Calu3 (cell line): ENCODE measurements at regions not wholly inside any gene's neighbourhood (a gene's known extent, or its start where the extent isn't known, plus 50 kb on each side); places are given as distances from the start of the nearest gene placed in this dataset.

ENCODE experiments used
- BruUV-seq: library from RNA; stranded (reverse); fragments of 400-500 nt; replicated peaks from 2 replicates; lab custom pipeline; 2021; lab: Mats Ljungman, UMichigan
- CTCF ChIA-PET: fragments of 300-600 bp; sonication (Branson Sonifier 250); formaldehyde crosslinking; loops from one replicate; lab custom pipeline; 2022; ENCODE audit warnings: antibody characterized with exemption; lab: Charles Lee
- DNase-seq: peaks from one replicate; pipeline ENCODE4 v3.0.0; 2022
- H3K27ac Mint-ChIP-seq: one replicate; pipeline ENCODE4 v1.8.0; 2022; ENCODE audit warnings: mixed read lengths; ENCODE audit not compliant: unreplicated experiment
- H3K27me3 Mint-ChIP-seq: one replicate; pipeline ENCODE4 v1.8.0; 2022; ENCODE audit warnings: mixed read lengths; ENCODE audit not compliant: unreplicated experiment
- H3K36me3 Mint-ChIP-seq: one replicate; pipeline ENCODE4 v1.8.0; 2022; ENCODE audit warnings: mild to moderate bottlenecking, moderate library complexity, mixed read lengths; ENCODE audit not compliant: insufficient read depth, unreplicated experiment
- H3K4me1 Mint-ChIP-seq: one replicate; pipeline ENCODE4 v1.8.0; 2022; ENCODE audit warnings: mild to moderate bottlenecking, low read depth, mixed read lengths; ENCODE audit not compliant: unreplicated experiment
- H3K4me3 Mint-ChIP-seq: one replicate; pipeline ENCODE4 v1.8.0; 2022; ENCODE audit warnings: mild to moderate bottlenecking, low read depth, moderate library complexity, mixed read lengths; ENCODE audit not compliant: unreplicated experiment
- H3K9me3 Mint-ChIP-seq: one replicate; pipeline ENCODE4 v1.8.0; 2022; ENCODE audit warnings: low read depth, mixed read lengths; ENCODE audit not compliant: unreplicated experiment
- intact Hi-C: fragments of 100-400 bp; cut with micrococcal nuclease; formaldehyde crosslinking; loops from one replicate; pipeline ENCODE4 v1.10.0; 2022; ENCODE audit not compliant: unreplicated experiment
- TF ChIP-seq, protein P1 (sequence below): fragments of 200-600 bp; IDR thresholded peaks from one replicate; pipeline ENCODE4 v1.8.0; 2022; ENCODE audit warnings: antibody characterized with exemption; ENCODE audit not compliant: unreplicated experiment

DNA sequence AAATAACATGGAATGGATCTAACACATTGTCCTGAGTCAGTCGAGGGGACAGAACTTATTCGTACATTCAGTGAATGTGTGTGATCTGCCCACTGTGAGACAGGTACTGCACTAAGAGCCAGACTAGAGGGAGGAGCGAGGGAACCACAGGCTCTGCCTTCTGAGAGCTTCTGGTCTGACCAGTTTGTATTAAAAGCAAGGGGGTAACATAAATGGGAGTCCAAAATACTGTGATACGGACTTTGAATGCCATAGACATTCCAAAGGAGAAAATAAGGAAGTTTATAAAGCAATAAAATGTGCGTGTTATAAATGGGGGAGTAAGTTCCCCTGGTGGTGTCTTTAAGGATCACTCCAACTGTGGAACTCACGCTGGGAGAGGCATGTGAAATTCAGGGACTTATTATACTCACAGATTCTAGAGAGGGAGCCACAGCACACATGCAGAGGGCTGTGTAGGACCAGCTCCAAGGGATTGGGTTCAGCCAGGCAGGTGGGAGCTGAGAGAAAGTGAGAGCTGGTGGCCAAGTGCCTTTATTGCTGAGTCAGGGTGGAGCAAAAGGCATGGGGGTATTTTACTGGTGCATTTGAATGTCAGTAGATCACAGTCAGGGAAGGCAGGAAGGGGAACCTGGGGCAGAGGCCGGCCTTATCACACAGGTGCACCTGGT lies 186.5 kb upstream of the WWC1 start:
- BruUV-seq = no TSS peak
- H3K36me3 Mint-ChIP-seq = no peaks in the 10 kb centered on the region
- no peak for DNase-seq
- H3K9me3 Mint-ChIP-seq = no peaks in the 10 kb centered on the region
- TF ChIP-seq, protein P1, sequence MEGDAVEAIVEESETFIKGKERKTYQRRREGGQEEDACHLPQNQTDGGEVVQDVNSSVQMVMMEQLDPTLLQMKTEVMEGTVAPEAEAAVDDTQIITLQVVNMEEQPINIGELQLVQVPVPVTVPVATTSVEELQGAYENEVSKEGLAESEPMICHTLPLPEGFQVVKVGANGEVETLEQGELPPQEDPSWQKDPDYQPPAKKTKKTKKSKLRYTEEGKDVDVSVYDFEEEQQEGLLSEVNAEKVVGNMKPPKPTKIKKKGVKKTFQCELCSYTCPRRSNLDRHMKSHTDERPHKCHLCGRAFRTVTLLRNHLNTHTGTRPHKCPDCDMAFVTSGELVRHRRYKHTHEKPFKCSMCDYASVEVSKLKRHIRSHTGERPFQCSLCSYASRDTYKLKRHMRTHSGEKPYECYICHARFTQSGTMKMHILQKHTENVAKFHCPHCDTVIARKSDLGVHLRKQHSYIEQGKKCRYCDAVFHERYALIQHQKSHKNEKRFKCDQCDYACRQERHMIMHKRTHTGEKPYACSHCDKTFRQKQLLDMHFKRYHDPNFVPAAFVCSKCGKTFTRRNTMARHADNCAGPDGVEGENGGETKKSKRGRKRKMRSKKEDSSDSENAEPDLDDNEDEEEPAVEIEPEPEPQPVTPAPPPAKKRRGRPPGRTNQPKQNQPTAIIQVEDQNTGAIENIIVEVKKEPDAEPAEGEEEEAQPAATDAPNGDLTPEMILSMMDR = no peak
- H3K27me3 Mint-ChIP-seq = peaks cover 86% of the 10 kb centered on the region
- no peaks in the 10 kb centered on the region for H3K4me1 Mint-ChIP-seq
- H3K27ac Mint-ChIP-seq = no peak overlapping the region
- CTCF ChIA-PET = no interaction called here
- intact Hi-C loops = no loop called here
- H3K4me3 Mint-ChIP-seq = no peak overlapping the region

DNA sequence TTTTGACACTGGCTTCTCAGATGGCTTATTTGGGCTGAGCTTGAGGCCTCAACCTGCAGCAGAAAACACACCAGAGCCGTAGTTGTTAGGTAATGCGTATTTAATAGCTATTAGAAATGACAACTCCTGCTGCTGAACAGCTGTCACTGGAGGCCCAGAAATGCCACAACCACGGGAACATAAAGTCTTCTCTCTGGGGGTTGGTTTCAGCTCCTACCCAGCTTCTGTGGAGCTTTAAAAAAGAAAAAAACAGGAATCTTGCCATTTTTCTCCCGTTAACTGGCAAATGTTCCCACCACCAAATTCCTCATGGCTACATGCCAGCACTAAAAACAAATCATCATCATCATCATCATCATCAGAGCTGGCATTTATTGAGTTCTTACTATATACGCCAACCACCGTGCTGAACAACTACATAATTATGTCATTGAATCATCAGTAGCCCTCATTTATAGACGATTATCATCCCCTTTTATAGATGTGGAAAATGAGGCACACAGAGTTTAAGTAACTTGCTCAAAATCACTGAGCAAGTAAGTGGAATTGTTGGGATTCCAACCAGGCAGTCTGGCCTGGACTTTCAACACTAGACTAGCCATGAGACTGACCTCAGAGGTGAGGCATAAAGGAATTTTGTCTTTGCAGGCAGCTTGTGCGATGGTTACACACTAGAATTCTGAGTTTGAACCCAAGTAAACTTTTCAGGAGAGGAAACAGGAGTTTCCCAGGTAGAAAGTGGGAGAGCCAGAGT lies 185.3 kb upstream of the WWC1 start:
- Mint-ChIP-seq H3K36me3 (no peaks in the 10 kb centered on the region), H3K4me3 (no peak overlapping the region), H3K27me3 (peaks cover 86% of the 10 kb centered on the region), H3K4me1 (no peaks in the 10 kb centered on the region), H3K27ac (no peak overlapping the region), H3K9me3 (no peaks in the 10 kb centered on the region)
- CTCF ChIA-PET = interaction anchor here (0.6 to 0.9 kb wide), 2 partner anchors 8 to 117 kb away, joined by 3 to 4 read pairs; no protein-coding TSS in a partner anchor
- TF ChIP-seq, protein P1 = no peak
- no TSS peak for BruUV-seq
- intact Hi-C loops = no loop called here
- no peak for DNase-seq

DNA sequence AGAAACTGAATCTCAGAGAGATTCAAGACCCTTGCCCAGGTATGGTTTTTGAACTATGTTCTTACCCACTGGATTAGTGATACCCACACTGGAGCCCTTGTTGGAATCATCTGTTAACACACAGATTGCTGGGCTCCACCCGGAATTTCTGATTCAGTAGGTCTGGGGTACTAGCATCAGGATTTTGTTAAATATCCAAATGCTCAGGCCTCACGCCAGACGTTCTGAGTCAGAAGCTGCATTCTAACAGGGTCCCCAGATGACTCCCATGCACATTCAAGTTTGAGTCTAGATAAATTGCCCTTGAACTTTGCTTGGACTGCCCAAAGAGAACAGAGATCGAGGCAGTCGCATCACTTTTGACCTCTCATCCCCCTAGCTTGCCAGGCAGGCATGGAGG lies 182.0 kb upstream of the WWC1 start:
- Mint-ChIP-seq H3K27ac (no peak overlapping the region), H3K36me3 (no peaks in the 10 kb centered on the region), H3K27me3 (peaks cover 90% of the 10 kb centered on the region), H3K4me1 (no peaks in the 10 kb centered on the region), H3K4me3 (no peak overlapping the region), H3K9me3 (no peaks in the 10 kb centered on the region)
- TF ChIP-seq, protein P1 = no peak
- CTCF ChIA-PET = interaction anchor here (1.1 kb wide), 1 partner anchor 154 kb away, joined by 4 read pairs; no protein-coding TSS in a partner anchor
- intact Hi-C loops = no loop called here
- DNase-seq = no peak
- BruUV-seq = no TSS peak

DNA sequence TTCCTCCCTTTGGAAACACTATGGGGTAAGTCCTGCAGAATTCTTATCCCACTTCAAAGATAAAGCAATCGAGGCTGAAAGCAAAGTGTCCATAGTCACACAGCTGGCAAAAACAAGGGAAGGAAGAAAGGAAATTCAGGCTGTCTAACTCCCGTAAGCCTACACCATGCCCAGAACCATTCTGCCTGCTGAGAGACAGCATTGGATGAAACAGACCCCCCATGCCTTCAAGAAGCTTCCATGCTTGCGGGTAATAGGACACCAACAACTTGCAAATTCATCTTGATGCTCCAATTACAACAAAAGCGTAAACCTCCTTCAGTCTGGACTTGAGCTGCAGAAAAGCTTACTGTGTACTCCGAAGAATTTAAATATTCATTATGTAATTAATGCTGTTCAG lies 181.1 kb upstream of the WWC1 start:
- CTCF ChIA-PET = interaction anchor here (1.1 to 1.3 kb wide), 2 partner anchors 109 to 155 kb away, joined by 4 to 8 read pairs; no protein-coding TSS in a partner anchor
- Mint-ChIP-seq H3K4me3 (no peak overlapping the region), H3K4me1 (no peaks in the 10 kb centered on the region), H3K27me3 (peaks cover 81% of the 10 kb centered on the region), H3K36me3 (no peaks in the 10 kb centered on the region), H3K9me3 (no peaks in the 10 kb centered on the region), H3K27ac (no peak overlapping the region)
- BruUV-seq = no TSS peak
- intact Hi-C loops = no loop called here
- TF ChIP-seq, protein P1 = no peak
- DNase-seq = no peak
